BLaER1 (cell line): ENCODE measurements at regions not wholly inside any gene's neighbourhood (a gene's known extent, or its start where the extent isn't known, plus 50 kb on each side); places are given as distances from the start of the nearest gene placed in this dataset.

Experiments used
- H3K27ac ChIP-seq: shearing (Covaris generic); formaldehyde crosslinking; 2 replicates; pipeline ENCODE4 v1.8.1; 2022
- H3K27me3 ChIP-seq: shearing (Covaris generic); formaldehyde crosslinking; 2 replicates; pipeline ENCODE4 v1.8.1; 2022
- H3K36me3 ChIP-seq: shearing (Covaris generic); formaldehyde crosslinking; 2 replicates; pipeline ENCODE4 v1.8.1; 2022
- H3K4me1 ChIP-seq: shearing (Covaris generic); formaldehyde crosslinking; 2 replicates; pipeline ENCODE4 v1.8.1; 2022
- H3K4me2 ChIP-seq: shearing (Covaris generic); formaldehyde crosslinking; 2 replicates; pipeline ENCODE4 v1.8.1; 2022
- H3K4me3 ChIP-seq: shearing (Covaris generic); formaldehyde crosslinking; 2 replicates; pipeline ENCODE4 v1.8.1; 2022
- H3K9ac ChIP-seq: shearing (Covaris generic); formaldehyde crosslinking; 2 replicates; pipeline ENCODE4 v1.8.1; 2022
- H3K9me3 ChIP-seq: shearing (Covaris generic); formaldehyde crosslinking; 2 replicates; pipeline ENCODE4 v1.8.1; 2022
- H4K20me1 ChIP-seq: shearing (Covaris generic); formaldehyde crosslinking; 2 replicates; pipeline ENCODE4 v1.8.1; 2022
- Cebpa-rat ChIP-seq: shearing (Covaris generic); IDR thresholded peaks from 2 replicates; pipeline ENCODE4 v1.8.1; 2022

- Histone ChIP-seq H4K20me1 (no peaks in the 10 kb centered on the region), H3K4me1 (no peaks in the 10 kb centered on the region), H3K27me3 (no peaks in the 10 kb centered on the region), H3K4me3 (no peak overlapping the region), H3K4me2 (no peak overlapping the region), H3K9me3 (no peaks in the 10 kb centered on the region), H3K9ac (no peak overlapping the region), H3K27ac (no peak overlapping the region), H3K36me3 (no peaks in the 10 kb centered on the region)
- no peak for TF ChIP-seq Cebpa-rat
These were observed 247.8 kb upstream of the DKK2 start for GRCh38 chr4:107283587-107284559.

GRCh38 chr4:107279733-107280132, 243.6 kb upstream of the DKK2 start:
- no peaks in the 10 kb centered on the region for H3K36me3 ChIP-seq
- H3K27me3 ChIP-seq = no peaks in the 10 kb centered on the region
- H3K27ac ChIP-seq = no peak overlapping the region
- H3K4me2 ChIP-seq = no peak overlapping the region
- H3K4me3 ChIP-seq = no peak overlapping the region
- H3K4me1 ChIP-seq = no peaks in the 10 kb centered on the region
- no peak overlapping the region for H3K9ac ChIP-seq
- H3K9me3 ChIP-seq = no peaks in the 10 kb centered on the region
- H4K20me1 ChIP-seq = no peaks in the 10 kb centered on the region
- TF ChIP-seq Cebpa-rat = no peak

- Histone ChIP-seq H3K4me2 (no peak overlapping the region), H4K20me1 (no peaks in the 10 kb centered on the region), H3K9ac (no peak overlapping the region), H3K9me3 (no peaks in the 10 kb centered on the region), H3K4me3 (no peak overlapping the region), H3K4me1 (no peaks in the 10 kb centered on the region), H3K36me3 (no peaks in the 10 kb centered on the region), H3K27ac (no peak overlapping the region), H3K27me3 (no peaks in the 10 kb centered on the region)
- TF ChIP-seq Cebpa-rat = no peak
These were observed 242.8 kb upstream of the DKK2 start for GRCh38 chr4:107278791-107279483.

GRCh38 chr4:107276052-107276451, 239.9 kb upstream of the DKK2 start:
- Histone ChIP-seq H3K4me1 (no peaks in the 10 kb centered on the region), H3K9ac (no peak overlapping the region), H3K4me3 (no peak overlapping the region), H3K36me3 (no peaks in the 10 kb centered on the region), H3K27me3 (no peaks in the 10 kb centered on the region), H3K27ac (no peak overlapping the region), H3K4me2 (no peak overlapping the region), H3K9me3 (no peaks in the 10 kb centered on the region), H4K20me1 (no peaks in the 10 kb centered on the region)
- no peak for TF ChIP-seq Cebpa-rat

GRCh38 chr4:107275225-107275624, 239.1 kb upstream of the DKK2 start:
- Histone ChIP-seq H3K9me3 (peaks cover 5% of the 10 kb centered on the region; the same call in 1 of the 2 replicates), H3K9ac (no peak overlapping the region), H3K4me1 (no peaks in the 10 kb centered on the region), H3K36me3 (no peaks in the 10 kb centered on the region), H4K20me1 (no peaks in the 10 kb centered on the region), H3K27me3 (no peaks in the 10 kb centered on the region), H3K4me3 (no peak overlapping the region), H3K27ac (no peak overlapping the region), H3K4me2 (no peak overlapping the region)
- TF ChIP-seq Cebpa-rat = no peak

GRCh38 chr4:107270614-107271013, 234.5 kb upstream of the DKK2 start:
- no peaks in the 10 kb centered on the region for H3K4me1 ChIP-seq
- no peak overlapping the region for H3K9ac ChIP-seq
- H4K20me1 ChIP-seq = no peaks in the 10 kb centered on the region
- H3K27me3 ChIP-seq = no peaks in the 10 kb centered on the region
- H3K4me3 ChIP-seq = no peak overlapping the region
- no peak overlapping the region for H3K27ac ChIP-seq
- no peak for TF ChIP-seq Cebpa-rat
- peaks cover 17% of the 10 kb centered on the region for H3K9me3 ChIP-seq
- H3K36me3 ChIP-seq = no peaks in the 10 kb centered on the region
- H3K4me2 ChIP-seq = no peak overlapping the region

- no peak overlapping the region for H3K9ac ChIP-seq
- no peaks in the 10 kb centered on the region for H3K27me3 ChIP-seq
- no peak for TF ChIP-seq Cebpa-rat
- no peak overlapping the region for H3K4me2 ChIP-seq
- peaks cover 17% of the 10 kb centered on the region for H3K9me3 ChIP-seq
- H3K27ac ChIP-seq = no peak overlapping the region
- no peaks in the 10 kb centered on the region for H4K20me1 ChIP-seq
- no peaks in the 10 kb centered on the region for H3K36me3 ChIP-seq
- H3K4me1 ChIP-seq = no peaks in the 10 kb centered on the region
- no peak overlapping the region for H3K4me3 ChIP-seq
These were observed 233.1 kb upstream of the DKK2 start for GRCh38 chr4:107269175-107269574.

- no peak overlapping the region for H3K27ac ChIP-seq
- H3K27me3 ChIP-seq = no peaks in the 10 kb centered on the region
- no peak overlapping the region for H3K4me2 ChIP-seq
- H4K20me1 ChIP-seq = no peaks in the 10 kb centered on the region
- H3K4me3 ChIP-seq = no peak overlapping the region
- H3K9ac ChIP-seq = no peak overlapping the region
- H3K9me3 ChIP-seq = peaks cover 17% of the 10 kb centered on the region
- no peak for TF ChIP-seq Cebpa-rat
- H3K4me1 ChIP-seq = 0 out of 2 replicates have a peak, but pooled peaks cover 4% of the 10 kb centered on the region
- no peaks in the 10 kb centered on the region for H3K36me3 ChIP-seq
These were observed 229.7 kb upstream of the DKK2 start for GRCh38 chr4:107265859-107266258.

- no peak overlapping the region for H3K27ac ChIP-seq
These were observed 225.2 kb upstream of the DKK2 start for GRCh38 chr4:107261241-107261874.

GRCh38 chr4:107258359-107258758, 222.2 kb upstream of the DKK2 start:
- Histone ChIP-seq H3K4me3 (no peak overlapping the region), H4K20me1 (no peaks in the 10 kb centered on the region), H3K27me3 (no peaks in the 10 kb centered on the region), H3K4me2 (no peak overlapping the region), H3K4me1 (no peaks in the 10 kb centered on the region), H3K9ac (no peak overlapping the region), H3K27ac (no peak overlapping the region), H3K9me3 (no peaks in the 10 kb centered on the region), H3K36me3 (no peaks in the 10 kb centered on the region)
- no peak for TF ChIP-seq Cebpa-rat

More at GRCh38 chr4:107261241-107261874, 225.2 kb upstream of the DKK2 start:
- Histone ChIP-seq H3K27me3 (no peaks in the 10 kb centered on the region), H3K36me3 (no peaks in the 10 kb centered on the region), H4K20me1 (no peaks in the 10 kb centered on the region), H3K9me3 (no peaks in the 10 kb centered on the region), H3K4me2 (no peak overlapping the region), H3K4me3 (no peak overlapping the region), H3K4me1 (0 out of 2 replicates have a peak, but pooled peaks cover 4% of the 10 kb centered on the region), H3K9ac (no peak overlapping the region)
- TF ChIP-seq Cebpa-rat = no peak
